NCI-H2029 treated with DMSO at 0.1 percent for 48 hours (cell line): ENCODE measurements at regions not wholly inside any gene's neighbourhood (a gene's known extent, or its start where the extent isn't known, plus 50 kb on each side); places are given as distances from the start of the nearest gene placed in this dataset.

Source experiments
- DNase-seq: peaks from one replicate; lab custom pipeline; 2025; lab: John Stamatoyannopoulos, UW

DNA sequence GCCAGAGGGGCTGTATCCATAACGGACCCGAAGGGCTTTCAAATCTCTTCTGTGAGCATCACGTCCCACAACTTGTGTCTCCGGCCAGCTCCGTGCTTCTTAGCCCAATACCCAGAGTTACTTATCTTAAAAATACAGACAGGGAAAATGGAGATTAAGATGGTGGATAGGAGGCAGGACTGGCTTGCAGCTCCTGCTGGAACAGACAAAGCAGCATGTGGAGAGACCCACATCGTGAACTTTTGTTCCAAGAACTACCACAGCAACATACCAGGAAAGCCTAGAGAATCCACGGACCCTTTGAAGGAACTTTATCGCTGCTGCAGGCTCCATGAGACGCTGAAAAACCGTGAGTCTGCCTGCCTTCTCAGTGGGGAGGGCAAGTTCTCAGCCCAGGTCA, 113.7 kb downstream of the RNASET2 start:
- no peak for DNase-seq

DNA sequence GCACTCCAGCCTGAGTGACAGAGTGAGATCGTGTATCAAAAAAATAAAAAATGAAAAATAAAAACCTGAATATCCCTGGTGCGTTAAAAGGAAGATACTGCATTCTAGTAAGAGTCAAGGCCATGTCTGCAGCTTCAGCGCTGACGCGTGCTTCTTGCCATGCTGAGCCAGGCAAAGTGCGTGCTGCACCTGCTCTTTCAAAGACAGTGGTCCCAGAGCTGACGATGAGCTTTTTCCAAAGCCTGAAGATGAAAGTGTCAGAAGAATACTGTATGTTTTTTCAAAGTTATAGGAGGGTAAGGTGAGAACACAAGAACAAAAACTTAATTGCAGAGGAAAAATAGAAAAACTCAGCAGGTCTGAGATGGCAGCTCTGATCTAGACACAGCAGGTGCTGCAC, 115.1 kb downstream of the RNASET2 start:
- no peak for DNase-seq

GRCh38 chr6:166839569-166839968, 116.8 kb downstream of the RNASET2 start:
- no peak for DNase-seq

- DNase-seq = no peak
Observed at GRCh38 chr6:166838987-166839386, 117.4 kb downstream of the RNASET2 start.

- no peak for DNase-seq
Observed at GRCh38 chr6:166836785-166837718, 119.3 kb downstream of the RNASET2 start.

- no peak for DNase-seq
Observed at GRCh38 chr6:166834049-166834448, 122.3 kb downstream of the RNASET2 start.

GRCh38 chr6:166830891-166831363, 125.4 kb downstream of the RNASET2 start:
- no peak for DNase-seq

DNA sequence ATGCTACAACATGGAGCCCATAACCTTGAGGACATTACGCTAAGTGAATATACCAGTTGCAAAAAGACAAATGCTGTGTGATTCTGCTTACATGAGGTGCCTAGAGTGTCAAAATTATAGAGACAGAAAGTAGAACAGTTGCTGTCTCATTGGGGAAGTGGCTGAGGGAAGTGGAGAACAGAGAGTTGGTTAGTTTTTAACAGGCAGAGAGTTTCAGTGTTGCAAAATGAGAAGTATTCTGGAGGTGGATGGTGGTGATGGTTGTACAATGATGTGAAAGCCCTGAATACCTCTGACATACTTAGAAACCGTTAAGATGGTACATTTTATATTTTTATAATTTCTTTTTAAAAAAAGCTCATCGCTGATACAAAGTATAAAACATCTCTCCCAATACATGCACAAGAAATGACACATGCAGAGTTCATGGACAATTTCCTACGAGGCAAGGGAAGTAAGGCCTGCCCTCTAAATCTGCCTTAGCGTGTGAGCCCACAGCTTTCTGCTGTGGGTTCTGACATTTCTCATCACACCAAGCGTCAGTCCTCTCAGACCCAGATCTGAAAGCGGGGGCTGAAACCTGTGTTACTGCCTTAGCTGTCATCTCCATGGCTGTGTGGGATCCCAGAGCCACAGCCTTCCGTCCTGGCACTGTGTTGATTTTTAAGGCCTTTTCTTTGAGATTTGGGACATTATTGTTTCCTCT, 126.0 kb downstream of the RNASET2 start:
- DNase-seq = no peak

GRCh38 chr6:166826264-166826663, 130.1 kb downstream of the RNASET2 start:
- no peak for DNase-seq

DNA sequence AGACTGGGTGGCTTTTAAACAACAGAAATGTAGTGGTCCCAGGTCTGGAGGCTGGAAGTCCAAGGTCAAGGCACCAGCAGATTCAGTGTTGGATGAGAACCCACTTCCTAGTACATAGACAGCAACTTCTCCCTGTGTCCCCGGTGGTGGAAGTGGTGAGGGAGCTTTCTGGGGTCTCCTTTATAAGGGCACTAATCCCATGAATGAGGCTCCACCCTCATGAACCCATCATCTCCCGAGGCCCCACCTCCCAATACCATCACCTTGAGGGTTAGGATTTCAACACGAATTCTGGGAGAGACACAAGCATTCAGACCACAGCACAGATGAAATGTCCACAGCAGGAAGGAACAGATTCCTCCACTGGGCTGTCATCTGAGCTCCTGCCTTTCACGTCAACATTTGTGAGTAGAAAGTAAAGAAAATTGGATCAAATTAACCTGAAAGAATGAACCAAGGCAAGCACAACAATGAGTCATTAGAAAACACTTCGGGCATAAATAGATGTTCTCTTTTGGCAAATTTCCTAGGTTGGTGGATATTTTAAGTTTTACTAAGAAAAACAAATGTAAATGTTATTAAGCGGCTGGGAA, 130.7 kb downstream of the RNASET2 start:
- DNase-seq = no peak

- DNase-seq = no peak
Observed at GRCh38 chr6:166824880-166825250, 131.5 kb downstream of the RNASET2 start.

GRCh38 chr6:166824146-166824879, 132.0 kb downstream of the RNASET2 start:
- DNase-seq = no peak

DNA sequence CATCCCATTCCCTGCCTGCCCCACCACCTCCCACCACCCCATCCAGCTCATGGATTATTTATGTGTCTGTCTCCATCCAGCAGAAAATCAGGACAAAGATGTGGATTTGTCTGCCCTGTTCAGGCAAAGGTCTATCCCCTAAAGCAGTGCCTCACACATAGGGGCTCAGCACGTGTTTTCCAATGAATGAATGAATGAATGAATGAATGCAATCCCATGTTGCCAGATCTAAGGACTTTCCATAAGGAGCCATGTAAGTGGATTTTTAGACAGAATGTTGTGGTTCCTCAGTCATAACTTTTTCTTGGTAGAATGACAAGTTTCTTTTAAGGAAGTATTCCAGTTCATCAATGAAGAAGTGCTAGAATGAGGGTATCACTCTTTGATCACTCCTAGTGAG, 133.7 kb downstream of the RNASET2 start:
- DNase-seq = no peak

- no peak for DNase-seq
Observed at GRCh38 chr6:166820483-166820882, 135.9 kb downstream of the RNASET2 start.

DNA sequence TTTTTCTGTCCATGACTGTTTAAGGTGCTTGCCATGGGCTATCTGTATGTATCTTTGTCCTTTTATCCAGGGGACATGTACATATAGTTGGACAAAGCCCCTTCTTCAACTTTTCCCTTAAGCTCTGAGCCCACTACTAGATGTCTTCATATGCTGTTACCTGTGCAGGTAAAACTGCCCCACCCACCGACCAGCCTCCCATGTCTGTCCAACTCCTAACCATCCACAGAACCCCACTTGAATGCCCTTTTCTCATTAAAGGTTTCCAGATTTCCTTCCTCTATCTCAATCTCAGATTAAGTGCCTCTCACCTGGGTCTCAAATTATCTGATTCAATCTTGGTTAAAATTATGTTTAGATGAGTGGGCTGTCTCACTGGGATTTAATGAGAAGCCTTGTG, 136.3 kb downstream of the RNASET2 start:
- no peak for DNase-seq

DNA sequence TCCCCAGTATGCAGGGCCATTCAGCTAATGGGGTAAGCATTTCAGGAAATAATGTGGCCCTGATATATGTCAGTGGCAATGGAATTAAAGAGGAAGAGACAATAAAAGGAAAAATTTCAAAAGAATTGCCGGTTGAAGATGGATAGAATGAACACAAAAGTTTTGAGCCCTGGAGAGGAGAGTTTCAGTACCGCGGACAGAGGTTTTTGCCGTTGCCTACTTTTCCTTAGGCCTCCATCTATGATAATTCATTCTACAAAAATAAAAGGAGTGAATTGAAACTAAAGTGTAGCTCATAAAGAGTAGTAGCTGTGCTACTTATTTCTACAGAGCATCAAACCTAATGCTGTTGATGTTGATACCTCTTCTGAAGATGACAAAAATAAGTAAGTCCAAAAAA, 140.7 kb downstream of the RNASET2 start:
- no peak for DNase-seq

DNA sequence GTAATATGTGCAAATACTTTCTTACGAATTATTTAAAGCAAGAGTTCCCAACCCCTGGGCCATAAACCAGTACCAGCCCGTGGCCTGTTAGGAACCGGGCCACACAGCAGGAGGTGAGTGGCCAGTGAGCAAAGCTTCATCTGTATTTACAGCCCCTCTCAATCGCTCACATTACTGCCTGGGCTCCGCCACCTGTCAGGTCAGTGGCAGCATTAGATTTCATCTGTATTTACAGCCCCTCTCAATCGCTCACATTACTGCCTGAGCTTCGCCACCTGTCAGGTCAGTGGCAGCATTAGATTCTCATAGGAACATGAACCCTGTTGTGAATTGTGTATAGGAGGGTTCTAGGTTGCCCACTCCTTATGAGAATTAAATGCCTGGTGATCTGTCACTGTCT, 142.0 kb downstream of the RNASET2 start:
- DNase-seq = no peak

DNA sequence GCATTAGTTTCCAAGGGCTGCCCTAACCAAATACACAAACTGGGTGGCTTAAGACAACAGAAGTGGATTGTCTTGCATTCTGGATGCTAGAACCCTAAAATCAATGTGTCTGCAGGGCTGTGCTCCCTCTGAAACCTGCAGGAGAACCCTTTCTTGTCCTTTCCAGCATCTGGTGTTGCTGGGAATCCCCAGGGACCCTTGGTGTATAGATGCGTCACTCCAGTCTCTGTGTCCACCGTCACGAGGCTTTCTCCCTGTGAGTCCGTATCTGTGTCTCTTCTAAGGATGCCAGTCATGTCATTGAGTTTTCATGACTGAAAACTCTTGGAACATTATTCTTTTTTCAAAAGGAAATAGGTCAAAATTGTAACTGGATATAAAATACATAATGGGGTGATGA, 142.9 kb downstream of the RNASET2 start:
- DNase-seq = no peak

DNA sequence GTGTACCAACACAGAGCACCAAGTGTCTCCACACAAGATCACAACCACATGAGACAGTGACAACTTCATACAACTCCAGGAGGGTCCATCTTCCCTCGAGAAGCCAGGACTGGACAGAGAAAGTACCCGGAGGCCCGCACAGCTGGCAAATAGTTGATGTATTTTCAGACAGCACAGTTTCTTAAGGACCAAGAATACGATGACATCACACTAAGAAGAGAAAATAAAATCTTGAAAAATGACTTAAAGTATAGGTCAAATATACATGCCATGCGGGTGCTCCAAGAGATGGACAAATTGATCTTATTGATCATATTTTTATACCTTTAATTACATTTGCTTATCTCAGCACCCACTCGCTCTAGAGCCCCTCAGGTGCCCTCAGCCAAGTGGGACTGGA, 145.5 kb downstream of the RNASET2 start:
- no peak for DNase-seq

GRCh38 chr6:166809721-166810120, 146.6 kb downstream of the RNASET2 start:
- no peak for DNase-seq

DNA sequence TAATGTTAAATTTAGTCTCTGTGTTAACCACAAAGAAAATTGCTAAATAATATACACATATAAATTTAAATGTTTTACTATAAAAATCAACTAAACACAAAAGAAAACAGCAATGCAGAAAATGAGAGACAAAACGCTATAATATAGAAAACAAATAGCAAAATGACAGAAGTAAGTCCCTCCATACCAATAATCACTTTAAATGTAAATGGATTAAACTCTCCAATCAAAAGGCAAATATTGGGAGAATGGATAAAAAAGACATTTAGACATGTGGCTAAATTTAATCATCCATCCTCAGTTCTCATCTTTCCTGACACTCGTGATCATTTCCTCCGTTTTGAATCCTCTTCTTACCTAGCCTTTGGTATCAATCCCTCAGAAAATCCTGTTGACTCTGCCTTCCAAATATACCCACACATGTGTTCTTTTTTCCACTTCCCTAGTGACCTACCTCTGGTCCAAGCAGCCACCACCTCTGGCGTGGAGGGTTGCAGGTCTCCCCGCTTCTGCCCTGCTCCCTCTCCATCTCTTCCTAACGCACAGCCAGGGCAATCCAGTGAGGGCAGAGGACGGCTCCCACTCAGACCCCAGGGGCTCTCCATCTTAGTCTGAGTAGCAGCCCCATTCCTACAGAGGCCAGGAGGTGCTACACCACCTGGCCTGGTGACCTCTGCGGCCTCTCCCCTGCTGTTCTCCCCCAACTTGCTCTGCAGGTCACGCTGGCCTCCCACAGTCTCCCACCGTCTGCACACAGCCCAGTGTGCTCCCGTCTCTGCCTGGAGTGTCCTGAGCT, 149.2 kb downstream of the RNASET2 start:
- DNase-seq = no peak
